PC-3 (cell line): ENCODE measurements at regions not wholly inside any gene's neighbourhood (a gene's known extent, or its start where the extent isn't known, plus 50 kb on each side); places are given as distances from the start of the nearest gene placed in this dataset.

Source experiments
- ATAC-seq: fragments of 200-7000 bp; cut with Tn5 transposase; 2 replicates; pipeline ENCODE4 v1.9.1; 2020; ENCODE audit warnings: mild to moderate bottlenecking, moderate library complexity
- BruUV-seq: library from RNA; stranded (reverse); fragments of 400-500 nt; replicated peaks from 2 replicates; lab custom pipeline; 2021; lab: Mats Ljungman, UMichigan
- CTCF ChIA-PET: fragments of 300-600 bp; sonication (Branson Sonifier 250); formaldehyde crosslinking; loops from one replicate; lab custom pipeline; 2022; ENCODE audit warnings: antibody characterized with exemption; lab: Charles Lee
- POLR2A ChIA-PET: fragments of 300-600 bp; sonication (Branson Sonifier 250); formaldehyde crosslinking; loops from one replicate; lab custom pipeline; 2022; ENCODE audit warnings: antibody characterized with exemption; ENCODE audit not compliant: unreplicated experiment; lab: Charles Lee
- DNase-seq: peaks from one replicate; pipeline ENCODE4 v3.0.0-alpha.2; 2015
- H2AFZ ChIP-seq: fragments of 300-600 bp; sonication (generic); 2 replicates; pipeline ENCODE4 v1.6.0; 2016; ENCODE audit warnings: antibody characterized with exemption, low read length
- H3F3A ChIP-seq: fragments of 300-600 bp; sonication (generic); one replicate; pipeline ENCODE4 v1.6.0; 2017; ENCODE audit warnings: antibody characterized with exemption, low read length, control low read depth, mild to moderate bottlenecking; ENCODE audit not compliant: unreplicated experiment
- H3K27ac ChIP-seq: fragments of 300-600 bp; sonication (generic); 2 replicates; pipeline ENCODE4 v1.5.1; 2016; ENCODE audit warnings: mild to moderate bottlenecking, low read length
- H3K27me3 ChIP-seq: fragments of 300-600 bp; sonication (generic); 2 replicates; pipeline ENCODE4 v1.6.1; 2016; ENCODE audit warnings: low read length, mixed read lengths
- H3K36me3 ChIP-seq: fragments of 300-600 bp; sonication (generic); 2 replicates; pipeline ENCODE4 v1.6.1; 2016; ENCODE audit warnings: low read depth, mixed run types, low read length, mixed read lengths
- H3K4me1 ChIP-seq: fragments of 300-600 bp; sonication (generic); 2 replicates; pipeline ENCODE4 v1.5.1; 2016; ENCODE audit warnings: low read length; ENCODE audit not compliant: insufficient read depth
- H3K4me2 ChIP-seq: fragments of 300-600 bp; sonication (generic); 2 replicates; pipeline ENCODE4 v1.6.0; 2016; ENCODE audit warnings: low read length
- H3K4me3 ChIP-seq: fragments of 300-600 bp; sonication (generic); 2 replicates; pipeline ENCODE4 v1.5.1; 2016; ENCODE audit warnings: mild to moderate bottlenecking, low read length, mixed read lengths
- H3K79me2 ChIP-seq: fragments of 300-600 bp; sonication (generic); 2 replicates; pipeline ENCODE4 v1.6.1; 2017; ENCODE audit warnings: low read length, mixed read lengths
- H3K9ac ChIP-seq: fragments of 300-600 bp; sonication (generic); 2 replicates; pipeline ENCODE4 v1.6.0; 2016; ENCODE audit warnings: mild to moderate bottlenecking, low read length
- H3K9me2 ChIP-seq: fragments of 300-600 bp; sonication (generic); replicated peaks from 2 replicates; pipeline ENCODE4 v1.6.1; 2016; ENCODE audit warnings: mixed run types, low read length, mixed read lengths
- H3K9me3 ChIP-seq: fragments of 300-600 bp; sonication (generic); 2 replicates; pipeline ENCODE4 v1.6.1; 2016; ENCODE audit warnings: low read length, mixed read lengths
- H4K20me1 ChIP-seq: fragments of 300-600 bp; sonication (generic); 2 replicates; pipeline ENCODE4 v1.6.1; 2016; ENCODE audit warnings: low read length, mixed read lengths
- EZH2 ChIP-seq: fragments of 300-600 bp; sonication (generic); IDR thresholded peaks from one replicate; pipeline ENCODE4 v1.6.1; 2017; ENCODE audit warnings: antibody characterized with exemption, mild to moderate bottlenecking, low read length; ENCODE audit not compliant: unreplicated experiment
- EZH2phosphoT487 ChIP-seq: fragments of 300-600 bp; sonication (generic); IDR thresholded peaks from 2 replicates; pipeline ENCODE4 v1.6.1; 2018; ENCODE audit warnings: mild to moderate bottlenecking, antibody characterized with exemption, low read length, borderline replicate concordance
- intact Hi-C: fragments of 100-400 bp; cut with micrococcal nuclease; formaldehyde crosslinking; loops from 2 replicates; pipeline ENCODE4 v1.9.0; 2023
- TF ChIP-seq, protein P1 (sequence below): fragments of 300-600 bp; sonication (generic); conservative IDR thresholded peaks from 2 replicates; pipeline ENCODE4 v1.5.1; 2017; ENCODE audit warnings: antibody characterized with exemption, low read depth, mild to moderate bottlenecking, low read length

DNA sequence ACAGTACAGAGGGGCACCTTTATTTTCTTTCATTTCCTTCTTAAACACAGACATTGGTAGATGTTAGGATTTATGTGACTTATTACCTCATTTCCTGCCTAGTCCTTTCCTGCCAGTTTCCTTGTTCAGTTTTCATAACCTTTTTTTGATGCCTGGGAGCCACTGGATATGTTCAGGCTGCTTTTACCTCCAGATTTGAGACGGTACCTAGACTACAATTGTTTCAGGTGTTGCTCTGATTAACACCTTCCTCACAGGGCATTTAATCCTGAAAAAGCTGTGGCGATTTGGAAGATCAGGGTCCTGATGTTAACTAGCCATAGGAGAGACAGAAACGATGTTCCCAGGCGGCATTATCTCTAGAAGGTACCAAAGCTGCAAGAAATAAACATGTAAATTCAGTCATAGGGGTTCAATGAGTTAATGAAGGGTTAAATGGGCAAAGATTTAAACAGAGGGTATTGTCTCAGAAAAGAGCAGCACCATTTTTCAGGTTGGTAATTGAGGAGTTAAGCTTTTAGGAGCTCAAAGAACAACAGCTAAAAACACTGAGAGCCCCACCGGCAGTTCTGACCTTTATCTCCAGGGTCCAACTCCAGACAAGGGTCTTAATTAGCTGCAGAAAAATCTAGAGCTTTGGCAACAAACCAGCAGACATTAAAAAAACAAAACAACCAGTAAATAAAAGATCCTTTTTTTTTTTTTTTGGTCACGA, 93.3 kb downstream of the HRH4 start:
- intact Hi-C loops, result no loop called here
- BruUV-seq, result no TSS peak
- Histone ChIP-seq H3K9me3 (no peaks in the 10 kb centered on the region), H3K27ac (no peak overlapping the region), H3K4me1 (no peaks in the 10 kb centered on the region), H3F3A (no peaks in the 10 kb centered on the region), H3K9me2 (no peaks in the 10 kb centered on the region), H3K36me3 (no peaks in the 10 kb centered on the region), H3K4me3 (no peak overlapping the region), H3K4me2 (no peak overlapping the region), H3K9ac (no peak overlapping the region), H3K79me2 (no peaks in the 10 kb centered on the region), H3K27me3 (peaks cover 67% of the 10 kb centered on the region), H2AFZ (no peak overlapping the region), H4K20me1 (no peaks in the 10 kb centered on the region)
- POLR2A ChIA-PET, result no interaction called here
- ATAC-seq, result no peak
- DNase-seq, result no peak
- TF ChIP-seq EZH2phosphoT487 (no peak), EZH2 (no peak)
- CTCF ChIA-PET, result interaction anchor here (0.6 kb wide), 1 partner anchor 38 kb away, joined by 3 read pairs; no protein-coding TSS in a partner anchor

GRCh38 chr18:24558403-24558802, 98.0 kb downstream of the HRH4 start:
- Histone ChIP-seq H3K36me3 (no peaks in the 10 kb centered on the region), H2AFZ (no peak overlapping the region), H3K27ac (no peak overlapping the region), H3K9me2 (no peaks in the 10 kb centered on the region), H3K9ac (no peak overlapping the region), H3K27me3 (peaks cover 90% of the 10 kb centered on the region), H3K4me3 (no peak overlapping the region), H3K79me2 (no peaks in the 10 kb centered on the region), H3K4me1 (no peaks in the 10 kb centered on the region), H4K20me1 (no peaks in the 10 kb centered on the region), H3F3A (no peaks in the 10 kb centered on the region), H3K4me2 (no peak overlapping the region), H3K9me3 (no peaks in the 10 kb centered on the region)
- ATAC-seq (no peak), DNase-seq (no peak)
- ChIA-PET CTCF (no interaction called here), POLR2A (no interaction called here)
- TF ChIP-seq EZH2phosphoT487, result no peak
- no peak for TF ChIP-seq EZH2
- TF ChIP-seq, protein P1, sequence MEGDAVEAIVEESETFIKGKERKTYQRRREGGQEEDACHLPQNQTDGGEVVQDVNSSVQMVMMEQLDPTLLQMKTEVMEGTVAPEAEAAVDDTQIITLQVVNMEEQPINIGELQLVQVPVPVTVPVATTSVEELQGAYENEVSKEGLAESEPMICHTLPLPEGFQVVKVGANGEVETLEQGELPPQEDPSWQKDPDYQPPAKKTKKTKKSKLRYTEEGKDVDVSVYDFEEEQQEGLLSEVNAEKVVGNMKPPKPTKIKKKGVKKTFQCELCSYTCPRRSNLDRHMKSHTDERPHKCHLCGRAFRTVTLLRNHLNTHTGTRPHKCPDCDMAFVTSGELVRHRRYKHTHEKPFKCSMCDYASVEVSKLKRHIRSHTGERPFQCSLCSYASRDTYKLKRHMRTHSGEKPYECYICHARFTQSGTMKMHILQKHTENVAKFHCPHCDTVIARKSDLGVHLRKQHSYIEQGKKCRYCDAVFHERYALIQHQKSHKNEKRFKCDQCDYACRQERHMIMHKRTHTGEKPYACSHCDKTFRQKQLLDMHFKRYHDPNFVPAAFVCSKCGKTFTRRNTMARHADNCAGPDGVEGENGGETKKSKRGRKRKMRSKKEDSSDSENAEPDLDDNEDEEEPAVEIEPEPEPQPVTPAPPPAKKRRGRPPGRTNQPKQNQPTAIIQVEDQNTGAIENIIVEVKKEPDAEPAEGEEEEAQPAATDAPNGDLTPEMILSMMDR, result no peak
- BruUV-seq, result no TSS peak
- intact Hi-C loops, result no loop called here

GRCh38 chr18:24559526-24559925, 99.1 kb downstream of the HRH4 start:
- BruUV-seq, result no TSS peak
- TF ChIP-seq, protein P1, result no peak
- TF ChIP-seq EZH2, result no peak
- no peak for TF ChIP-seq EZH2phosphoT487
- no peaks in the 10 kb centered on the region for H3K4me1 ChIP-seq
- ChIA-PET CTCF (no interaction called here), POLR2A (no interaction called here)
- intact Hi-C loops, result no loop called here
- no peaks in the 10 kb centered on the region for H3F3A ChIP-seq
- H3K79me2 ChIP-seq, result no peaks in the 10 kb centered on the region
- no peaks in the 10 kb centered on the region for H3K9me3 ChIP-seq
- no peaks in the 10 kb centered on the region for H3K9me2 ChIP-seq
- no peak overlapping the region for H3K4me3 ChIP-seq
- no peak overlapping the region for H3K4me2 ChIP-seq
- DNase-seq, result no peak
- H3K27me3 ChIP-seq, result peaks cover 91% of the 10 kb centered on the region
- no peak overlapping the region for H3K27ac ChIP-seq
- H3K9ac ChIP-seq, result no peak overlapping the region
- no peaks in the 10 kb centered on the region for H4K20me1 ChIP-seq
- H3K36me3 ChIP-seq, result no peaks in the 10 kb centered on the region
- no peak overlapping the region for H2AFZ ChIP-seq
- ATAC-seq, result no peak
